Neuronal stem cell (in vitro differentiated cells): ENCODE measurements at regions not wholly inside any gene's neighbourhood (a gene's known extent, or its start where the extent isn't known, plus 50 kb on each side); places are given as distances from the start of the nearest gene placed in this dataset.

Experiments used
- DNase-seq: peaks from one replicate; pipeline ENCODE4 v3.0.0-alpha.2; 2013; ENCODE audit warnings: low spot score
- H2AFZ ChIP-seq: one replicate; pipeline ENCODE4 v1.6.1; 2013; ENCODE audit warnings: mild to moderate bottlenecking, low read length, inconsistent platforms
- H2AK5ac ChIP-seq: 2 replicates; pipeline ENCODE4 v1.6.1; 2013; ENCODE audit warnings: low read depth, mild to moderate bottlenecking, inconsistent platforms, low read length, moderate library complexity, mixed read lengths
- H2BK120ac ChIP-seq: 2 replicates; pipeline ENCODE4 v1.6.1; 2013; ENCODE audit warnings: low read depth, mild to moderate bottlenecking, inconsistent platforms, low read length, moderate library complexity, mixed read lengths
- H2BK12ac ChIP-seq: one replicate; pipeline ENCODE4 v1.6.1; 2013; ENCODE audit warnings: low read length, inconsistent platforms
- H2BK15ac ChIP-seq: 2 replicates; pipeline ENCODE4 v1.6.1; 2013; ENCODE audit warnings: mild to moderate bottlenecking, low read length, inconsistent platforms, mixed read lengths
- H2BK5ac ChIP-seq: one replicate; pipeline ENCODE4 v1.6.1; 2013; ENCODE audit warnings: inconsistent platforms, mild to moderate bottlenecking, low read length, moderate library complexity
- H3K14ac ChIP-seq: one replicate; pipeline ENCODE4 v1.6.1; 2013; ENCODE audit warnings: low read length, inconsistent platforms
- H3K18ac ChIP-seq: 2 replicates; pipeline ENCODE4 v1.6.1; 2013; ENCODE audit warnings: low read length, inconsistent platforms
- H3K23ac ChIP-seq: 2 replicates; pipeline ENCODE4 v1.6.1; 2013; ENCODE audit warnings: low read depth, mild to moderate bottlenecking, mixed read lengths, low read length, inconsistent platforms; ENCODE audit not compliant: poor library complexity
- H3K27ac ChIP-seq: replicated peaks from 3 replicates; pipeline ENCODE4 v1.5.1; 2013; ENCODE audit warnings: low read length, inconsistent platforms
- H3K27me3 ChIP-seq, 3 experiments: 2 replicates each; pipeline ENCODE4 v1.6.1; 2013; ENCODE audit warnings: low read length in 3 of 3, mild to moderate bottlenecking in 2 of 3, inconsistent platforms in 1 of 3, low read depth in 1 of 3, mixed read lengths in 1 of 3, moderate library complexity in 1 of 3; ENCODE audit not compliant: control insufficient read depth in 3 of 3, insufficient read depth in 3 of 3
- H3K36me3 ChIP-seq, 2 donors: replicated peaks in 1 of 2; 2 replicates each; pipeline ENCODE4 v1.6.1; 2013; ENCODE audit warnings: low read length in 2 of 2; ENCODE audit not compliant: control insufficient read depth in 2 of 2, insufficient read depth in 2 of 2
- H3K4ac ChIP-seq: 2 replicates; pipeline ENCODE4 v1.6.1; 2013; ENCODE audit warnings: inconsistent platforms, mild to moderate bottlenecking, low read length, moderate library complexity
- H3K4me1 ChIP-seq, 2 donors: 1 replicate in 1 of 2; 2 replicates in 1 of 2; pipeline ENCODE4 v1.6.1; 2013; ENCODE audit warnings: low read length in 2 of 2, low read depth in 1 of 2; ENCODE audit not compliant: control insufficient read depth in 2 of 2, insufficient read depth in 1 of 2
- H3K4me2 ChIP-seq: one replicate; pipeline ENCODE4 v1.6.1; 2013; ENCODE audit warnings: mild to moderate bottlenecking, low read length, inconsistent platforms; ENCODE audit not compliant: insufficient read depth, poor library complexity, severe bottlenecking
- H3K4me3 ChIP-seq, 2 donors: 2 replicates each; pipeline ENCODE4 v1.5.1; 2013; ENCODE audit warnings: low read length in 2 of 2, mild to moderate bottlenecking in 2 of 2, inconsistent platforms in 1 of 2, moderate library complexity in 1 of 2
- H3K79me1 ChIP-seq: one replicate; pipeline ENCODE4 v1.6.1; 2013; ENCODE audit warnings: low read depth, mild to moderate bottlenecking, inconsistent platforms, low read length, moderate library complexity
- H3K9ac ChIP-seq: one replicate; pipeline ENCODE4 v1.6.1; 2013; ENCODE audit warnings: mild to moderate bottlenecking, low read depth, low read length, inconsistent platforms; ENCODE audit not compliant: poor library complexity
- H3K9me3 ChIP-seq, 2 donors: replicated peaks in 1 of 2; 2 replicates each; pipeline versions ENCODE3 to v1.6.1; 2013; ENCODE audit warnings: low read length in 2 of 2, mild to moderate bottlenecking in 2 of 2, inconsistent platforms in 1 of 2, low read depth in 1 of 2, mixed read lengths in 1 of 2, moderate library complexity in 1 of 2; ENCODE audit not compliant: control insufficient read depth in 2 of 2, insufficient read depth in 1 of 2
- H4K8ac ChIP-seq: one replicate; pipeline ENCODE4 v1.6.1; 2013; ENCODE audit warnings: low read depth, mild to moderate bottlenecking, inconsistent platforms, low read length, moderate library complexity
- H4K91ac ChIP-seq: one replicate; pipeline ENCODE4 v1.6.1; 2013; ENCODE audit warnings: low read length, low read depth, mild to moderate bottlenecking, inconsistent platforms; ENCODE audit not compliant: poor library complexity
- WGBS, 2 donors: extraction: QIAGEN DNeasy Blood & Tissue Kit; methylation state at CpG; one replicate each; pipeline ENCODE4 v1.1.7; 2013; ENCODE audit warnings: missing lambda C conversion rate in 2 of 2, mixed read lengths in 1 of 2; ENCODE audit not compliant: insufficient read length in 2 of 2, insufficient replicate concordance in 1 of 2; ENCODE audit errors: extremely low coverage in 2 of 2; 5-methylcytosine and 5-hydroxymethylcytosine counted together

GRCh38 chr17:68197091-68197996, 50.5 kb upstream of the AMZ2 start:
- WGBS, 2 donors: no CpG with 5 or more reads among the region's 53 CpGs
- peak overlapping the region; percentile 57 for H3K4me2 ChIP-seq
- no peak overlapping the region for H3K4ac ChIP-seq
- no peaks in the 10 kb centered on the region for H3K9me3 ChIP-seq
- peak overlapping the region; percentile 44 for H3K9ac ChIP-seq
- H3K4me3 ChIP-seq: no peak overlapping the region
- H3K4me1 ChIP-seq: peaks cover 10 to 13% of the 10 kb centered on the region in 2 donors
- H3K27me3 ChIP-seq: peaks cover 43 to 98% (median 70%) of the 10 kb centered on the region in 3 experiments
- H3K79me1 ChIP-seq: no peaks in the 10 kb centered on the region
- no peak for DNase-seq
- no peak overlapping the region for H2BK15ac ChIP-seq
- no peak overlapping the region for H2BK5ac ChIP-seq
- no peak overlapping the region for H2BK12ac ChIP-seq
- H2AFZ ChIP-seq: peak overlapping the region; percentile 74
- H2AK5ac ChIP-seq: no peak overlapping the region
- no peak overlapping the region for H3K27ac ChIP-seq
- H3K23ac ChIP-seq: peak overlapping the region; percentile 89
- peak overlapping the region; percentile 38 for H3K18ac ChIP-seq
- H2BK120ac ChIP-seq: no peak overlapping the region
- H4K8ac ChIP-seq: no peak overlapping the region
- H4K91ac ChIP-seq: no peak overlapping the region
- peak overlapping the region; percentile 56 for H3K14ac ChIP-seq
- H3K36me3 ChIP-seq: no peaks in the 10 kb centered on the region

GRCh38 chr17:68197997-68198930, 49.6 kb upstream of the AMZ2 start:
- Histone ChIP-seq H4K8ac (no peak overlapping the region), H3K9me3 (no peaks in the 10 kb centered on the region), H3K18ac (no peak overlapping the region), H3K27ac (no peak overlapping the region), H3K79me1 (no peaks in the 10 kb centered on the region), H3K27me3 (peaks cover 43 to 98% (median 73%) of the 10 kb centered on the region in 3 experiments), H2BK120ac (no peak overlapping the region), H3K36me3 (no peaks in the 10 kb centered on the region), H3K9ac (no peak overlapping the region), H2BK5ac (no peak overlapping the region), H2BK12ac (no peak overlapping the region), H2AFZ (peak overlapping the region; percentile 73), H4K91ac (no peak overlapping the region), H3K4me2 (peak overlapping the region; percentile 57), H3K23ac (peak overlapping the region; percentile 91), H3K4ac (no peak overlapping the region), H3K4me1 (peaks cover 10 to 13% of the 10 kb centered on the region in 2 donors), H3K4me3 (no peak overlapping the region), H3K14ac (no peak overlapping the region), H2BK15ac (no peak overlapping the region), H2AK5ac (no peak overlapping the region)
- no CpG with 5 or more reads among the region's 61 CpGs for WGBS, 2 donors
- DNase-seq: no peak
